Neural progenitor cell (in vitro differentiated cells): ENCODE measurements at regions not wholly inside any gene's neighbourhood (a gene's known extent, or its start where the extent isn't known, plus 50 kb on each side); places are given as distances from the start of the nearest gene placed in this dataset.

Experiments
- EZH2 ChIP-seq: fragments of 200-600 bp; sonication (generic); IDR thresholded peaks from 2 replicates; pipeline ENCODE4 v1.6.1; 2017; ENCODE audit warnings: antibody characterized with exemption, mild to moderate bottlenecking, moderate library complexity
- EZH2phosphoT487 ChIP-seq: fragments of 200-600 bp; sonication (generic); IDR thresholded peaks from 2 replicates; pipeline ENCODE4 v1.6.1; 2017; ENCODE audit warnings: antibody characterized with exemption
- TF ChIP-seq, protein P1 (sequence below): fragments of 200-600 bp; sonication (generic); IDR thresholded peaks from 2 replicates; pipeline ENCODE4 v1.5.1; 2017; ENCODE audit warnings: antibody characterized with exemption, mild to moderate bottlenecking

DNA sequence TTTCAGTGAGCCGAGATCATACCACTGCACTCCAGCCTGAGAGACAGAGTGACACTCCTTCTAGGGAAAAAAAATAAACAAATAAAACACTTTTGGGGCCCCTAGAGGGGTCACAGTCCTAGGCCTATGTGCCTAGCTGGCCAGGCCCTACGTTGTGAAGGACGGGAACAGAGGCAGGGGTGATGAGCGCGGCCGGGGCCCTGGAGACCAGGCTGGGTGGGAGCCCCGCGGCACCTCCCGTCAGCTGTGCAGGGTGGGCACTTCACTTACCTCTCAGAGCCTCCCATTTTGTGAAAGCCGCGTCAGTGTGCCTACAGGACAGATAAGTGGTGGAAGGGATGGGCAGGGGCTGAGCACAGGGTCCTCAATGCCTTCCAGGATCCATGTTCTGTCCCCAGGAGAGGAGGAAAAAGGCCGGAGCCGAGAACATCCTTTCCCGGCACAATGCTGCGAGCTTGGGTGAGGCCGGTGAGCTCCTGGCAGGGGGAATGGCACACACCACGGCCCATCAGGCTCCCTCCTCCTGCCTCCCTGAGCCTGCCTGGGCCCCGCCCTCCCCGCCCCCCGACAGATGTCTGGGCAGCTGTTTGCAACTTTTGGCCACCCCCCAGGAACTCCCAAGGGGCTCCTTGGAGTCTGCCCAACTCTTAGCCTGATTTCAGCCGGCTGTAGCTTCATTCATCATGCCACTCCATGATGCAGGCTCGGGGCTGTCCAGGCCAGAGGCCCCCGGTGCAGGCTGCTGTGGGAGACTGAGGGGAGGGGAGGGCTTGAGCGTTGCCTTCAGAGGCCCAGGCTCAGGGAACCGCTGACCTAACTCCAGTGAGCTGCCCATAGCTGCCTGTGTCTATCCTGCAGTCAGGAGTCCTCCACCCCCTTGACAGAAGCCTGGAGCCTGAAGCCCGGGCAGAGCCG is 196.5 kb downstream of the TFCP2L1 start:
- TF ChIP-seq EZH2phosphoT487 = no peak
- TF ChIP-seq, protein P1, sequence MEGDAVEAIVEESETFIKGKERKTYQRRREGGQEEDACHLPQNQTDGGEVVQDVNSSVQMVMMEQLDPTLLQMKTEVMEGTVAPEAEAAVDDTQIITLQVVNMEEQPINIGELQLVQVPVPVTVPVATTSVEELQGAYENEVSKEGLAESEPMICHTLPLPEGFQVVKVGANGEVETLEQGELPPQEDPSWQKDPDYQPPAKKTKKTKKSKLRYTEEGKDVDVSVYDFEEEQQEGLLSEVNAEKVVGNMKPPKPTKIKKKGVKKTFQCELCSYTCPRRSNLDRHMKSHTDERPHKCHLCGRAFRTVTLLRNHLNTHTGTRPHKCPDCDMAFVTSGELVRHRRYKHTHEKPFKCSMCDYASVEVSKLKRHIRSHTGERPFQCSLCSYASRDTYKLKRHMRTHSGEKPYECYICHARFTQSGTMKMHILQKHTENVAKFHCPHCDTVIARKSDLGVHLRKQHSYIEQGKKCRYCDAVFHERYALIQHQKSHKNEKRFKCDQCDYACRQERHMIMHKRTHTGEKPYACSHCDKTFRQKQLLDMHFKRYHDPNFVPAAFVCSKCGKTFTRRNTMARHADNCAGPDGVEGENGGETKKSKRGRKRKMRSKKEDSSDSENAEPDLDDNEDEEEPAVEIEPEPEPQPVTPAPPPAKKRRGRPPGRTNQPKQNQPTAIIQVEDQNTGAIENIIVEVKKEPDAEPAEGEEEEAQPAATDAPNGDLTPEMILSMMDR = no peak
- no peak for TF ChIP-seq EZH2
